Upper lobe of left lung (tissue), 4 donors: ENCODE measurements at regions not wholly inside any gene's neighbourhood (a gene's known extent, or its start where the extent isn't known, plus 50 kb on each side); places are given as distances from the start of the nearest gene placed in this dataset.

ENCODE experiments used
- POLR2A ChIP-seq, 4 donors: fragments of 450-650 bp; IDR thresholded peaks; one replicate each; pipeline ENCODE4 v1.5.1; 2016 to 2017; ENCODE audit warnings: antibody characterized with exemption in 4 of 4, mild to moderate bottlenecking in 2 of 4
- TF ChIP-seq, protein P1 (sequence below), 6 experiments: fragments of 450-650 bp in 4 of 6; fragments of 200-600 bp in 2 of 6; sonication (generic) in 2 of 6; IDR thresholded peaks; one replicate each; pipeline ENCODE4 v1.5.1; 2016 to 2019; ENCODE audit warnings: antibody characterized with exemption in 6 of 6

DNA sequence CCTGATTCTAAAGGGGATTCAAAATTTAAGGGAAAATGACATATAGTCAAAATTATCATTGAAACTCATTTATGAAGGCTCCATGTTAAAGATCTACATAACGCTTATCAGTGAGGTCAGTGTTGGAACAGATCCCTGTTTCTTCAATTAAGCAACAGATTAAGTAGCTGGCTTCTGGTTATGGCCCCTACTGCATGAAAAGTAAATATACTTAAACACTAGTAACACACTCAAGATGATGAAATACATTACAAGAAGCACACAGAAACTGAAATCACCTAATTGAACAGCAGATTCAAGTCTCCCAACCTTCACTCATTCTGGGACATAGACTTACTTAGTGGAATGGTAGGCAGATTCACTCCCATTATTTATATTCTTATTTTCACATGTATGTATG is 51.6 kb upstream of the SLC16A2 start:
- TF ChIP-seq, protein P1, sequence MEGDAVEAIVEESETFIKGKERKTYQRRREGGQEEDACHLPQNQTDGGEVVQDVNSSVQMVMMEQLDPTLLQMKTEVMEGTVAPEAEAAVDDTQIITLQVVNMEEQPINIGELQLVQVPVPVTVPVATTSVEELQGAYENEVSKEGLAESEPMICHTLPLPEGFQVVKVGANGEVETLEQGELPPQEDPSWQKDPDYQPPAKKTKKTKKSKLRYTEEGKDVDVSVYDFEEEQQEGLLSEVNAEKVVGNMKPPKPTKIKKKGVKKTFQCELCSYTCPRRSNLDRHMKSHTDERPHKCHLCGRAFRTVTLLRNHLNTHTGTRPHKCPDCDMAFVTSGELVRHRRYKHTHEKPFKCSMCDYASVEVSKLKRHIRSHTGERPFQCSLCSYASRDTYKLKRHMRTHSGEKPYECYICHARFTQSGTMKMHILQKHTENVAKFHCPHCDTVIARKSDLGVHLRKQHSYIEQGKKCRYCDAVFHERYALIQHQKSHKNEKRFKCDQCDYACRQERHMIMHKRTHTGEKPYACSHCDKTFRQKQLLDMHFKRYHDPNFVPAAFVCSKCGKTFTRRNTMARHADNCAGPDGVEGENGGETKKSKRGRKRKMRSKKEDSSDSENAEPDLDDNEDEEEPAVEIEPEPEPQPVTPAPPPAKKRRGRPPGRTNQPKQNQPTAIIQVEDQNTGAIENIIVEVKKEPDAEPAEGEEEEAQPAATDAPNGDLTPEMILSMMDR (IDR thresholded peaks at IDR 0.05), result no peak
- TF ChIP-seq POLR2A (IDR thresholded peaks at IDR 0.05), result no peak
